ENCODE measurements at regions not wholly inside any gene's neighbourhood (a gene's known extent, or its start where the extent isn't known, plus 50 kb on each side); places are given as distances from the start of the nearest gene placed in this dataset.

DNA sequence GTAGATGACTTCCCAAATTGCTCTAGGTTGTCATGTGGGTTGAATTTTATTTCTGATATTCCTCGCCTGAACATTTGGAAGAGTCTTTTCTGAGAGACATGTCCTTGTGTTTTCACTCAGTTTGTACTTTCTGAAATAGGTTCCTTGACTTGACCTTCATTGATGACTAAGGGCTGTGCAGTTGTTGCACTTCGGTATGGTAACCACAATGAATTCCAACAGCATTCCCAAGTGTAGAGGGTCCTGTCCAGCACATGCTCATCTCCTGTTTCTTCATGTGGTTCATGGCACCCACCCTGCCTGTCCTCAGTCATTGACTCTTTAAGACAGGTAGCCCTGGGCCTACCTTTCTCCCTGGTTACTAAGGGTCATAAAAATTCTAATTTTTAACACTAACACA is 527.8 kb downstream of the MTRR start:
- DNase-seq = no peak

DNA sequence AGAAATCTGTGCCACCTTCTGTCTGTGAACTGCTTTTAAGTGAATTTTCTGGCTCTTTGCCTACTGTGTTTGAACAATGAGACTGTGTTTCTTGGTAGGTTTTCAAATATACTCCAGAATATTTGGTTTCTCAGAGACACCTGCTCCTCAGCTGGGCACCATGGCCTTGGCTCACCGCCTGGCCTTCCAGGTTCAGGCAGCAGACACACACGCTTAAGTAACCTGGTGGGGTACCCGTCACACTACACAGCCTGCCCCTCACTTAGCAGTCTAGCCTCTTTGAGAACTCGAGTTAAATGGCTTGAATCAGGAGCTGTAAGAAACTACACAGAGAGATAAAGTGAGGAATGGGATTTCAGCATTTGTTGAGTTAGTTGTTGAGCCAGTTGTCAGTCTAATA is 530.5 kb downstream of the MTRR start:
- DNase-seq = no peak

DNA sequence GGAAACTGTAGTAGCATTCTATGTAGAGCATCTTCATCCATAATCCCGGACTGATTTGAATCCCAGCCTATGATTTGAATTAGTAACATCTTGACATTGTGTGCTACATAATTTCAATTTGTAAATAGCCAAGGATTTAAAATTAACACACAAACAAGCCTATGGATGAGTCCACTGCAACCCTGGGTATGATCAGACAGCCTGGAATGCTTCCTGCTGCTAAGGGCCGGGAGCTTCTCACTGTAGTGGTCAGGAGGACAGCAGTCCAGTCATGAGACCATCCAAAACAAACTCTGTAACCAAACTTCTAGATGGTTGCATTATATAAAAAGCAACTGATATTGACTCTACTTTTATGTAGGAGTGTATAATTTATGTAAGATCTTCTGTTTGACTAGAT is 539.3 kb downstream of the MTRR start:
- no peak for DNase-seq

DNA sequence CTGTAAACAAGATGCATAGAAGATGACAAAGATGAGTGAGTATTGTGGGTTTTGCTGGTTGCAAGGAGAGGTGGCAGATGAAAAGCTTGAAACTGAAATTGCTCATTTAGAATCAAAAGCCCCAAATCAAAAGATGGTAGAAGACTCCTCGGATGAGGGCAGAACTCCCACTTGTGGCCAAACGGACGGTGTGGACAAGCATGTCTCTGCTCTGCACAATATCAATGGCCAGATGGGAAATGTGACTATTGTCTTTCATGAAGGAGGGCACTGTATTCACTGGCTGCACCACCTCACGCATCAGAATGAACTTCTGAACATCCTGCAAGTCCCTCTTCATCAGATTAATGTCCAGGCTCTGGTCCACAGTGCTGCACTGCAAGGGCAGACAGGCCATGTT is 541.7 kb downstream of the MTRR start:
- no peak for DNase-seq

- no peak for DNase-seq
Observed at GRCh38 chr5:8413975-8414374, 545.0 kb downstream of the MTRR start.

- DNase-seq = no peak
Observed at GRCh38 chr5:8417316-8418048, 548.5 kb downstream of the MTRR start.

DNA sequence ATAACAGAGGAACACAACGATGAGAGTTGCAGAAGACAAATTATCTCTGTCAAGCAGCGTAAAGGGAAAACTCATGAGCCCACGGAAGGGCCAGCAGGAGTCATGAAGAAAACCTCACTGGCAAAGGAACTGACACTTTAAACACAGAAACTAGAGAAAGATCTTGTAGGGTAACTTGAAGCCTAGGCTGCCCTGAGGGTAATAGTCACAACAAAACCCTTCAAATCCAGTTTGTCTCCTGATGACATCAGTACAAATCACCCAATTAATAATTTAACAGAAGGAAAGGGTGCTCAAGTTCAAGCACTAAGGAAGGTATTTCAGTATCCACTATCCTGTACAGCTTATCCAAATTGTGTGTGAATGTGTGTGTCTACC is 549.1 kb downstream of the MTRR start:
- no peak for DNase-seq

DNA sequence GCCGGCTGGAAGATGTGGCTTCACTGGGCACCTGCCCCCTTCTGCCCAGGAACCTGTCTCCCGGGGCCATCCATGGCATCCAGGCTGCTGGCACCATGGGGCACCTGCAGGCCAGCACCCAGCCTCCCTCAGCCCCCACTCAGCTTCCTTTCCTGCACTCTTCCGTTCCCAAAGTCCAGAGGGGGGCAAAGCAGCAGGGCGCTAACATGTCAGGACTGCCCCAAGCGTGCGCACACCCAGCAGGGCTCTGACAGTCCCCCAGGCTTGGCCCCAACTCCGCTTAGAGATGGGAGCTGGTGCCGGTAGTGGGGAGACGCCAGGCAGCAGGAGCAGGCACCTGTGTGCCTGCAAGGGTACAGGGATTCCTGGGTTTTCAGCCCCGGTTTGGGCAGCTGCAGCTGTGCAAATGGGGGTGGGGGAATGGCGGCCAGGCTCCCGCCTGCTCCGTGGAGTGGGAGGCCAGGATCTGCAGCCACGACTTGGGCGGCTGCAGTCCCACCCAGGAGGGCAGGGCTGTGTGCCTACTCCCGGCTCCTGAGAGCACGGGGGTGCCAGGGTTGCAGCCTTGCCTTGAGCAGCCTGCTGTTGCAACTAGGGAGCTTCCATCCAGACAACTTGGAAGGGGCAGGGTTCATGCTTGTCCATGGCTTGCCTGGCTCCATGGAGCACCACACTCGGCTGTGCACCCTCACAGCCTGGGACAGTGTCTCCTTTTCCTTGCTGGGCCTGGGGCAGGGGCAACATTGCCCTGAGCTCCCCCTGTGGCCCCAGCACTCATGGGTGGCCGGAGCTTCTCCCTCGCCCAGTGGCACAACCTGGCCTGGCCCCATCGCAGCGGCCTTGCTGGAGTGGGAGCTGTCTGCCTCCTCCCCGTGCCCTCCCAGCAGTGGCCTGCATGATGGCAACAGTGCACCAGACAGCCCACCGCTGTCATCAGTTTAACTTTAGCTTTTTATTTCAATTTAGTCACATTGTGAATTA is 561.1 kb downstream of the MTRR start:
- DNase-seq = no peak

- DNase-seq = no peak
Observed at GRCh38 chr5:8434501-8434900, 565.6 kb downstream of the MTRR start.

GRCh38 chr5:8436924-8437323 is 568.0 kb downstream of the MTRR start:
- no peak for DNase-seq

DNA sequence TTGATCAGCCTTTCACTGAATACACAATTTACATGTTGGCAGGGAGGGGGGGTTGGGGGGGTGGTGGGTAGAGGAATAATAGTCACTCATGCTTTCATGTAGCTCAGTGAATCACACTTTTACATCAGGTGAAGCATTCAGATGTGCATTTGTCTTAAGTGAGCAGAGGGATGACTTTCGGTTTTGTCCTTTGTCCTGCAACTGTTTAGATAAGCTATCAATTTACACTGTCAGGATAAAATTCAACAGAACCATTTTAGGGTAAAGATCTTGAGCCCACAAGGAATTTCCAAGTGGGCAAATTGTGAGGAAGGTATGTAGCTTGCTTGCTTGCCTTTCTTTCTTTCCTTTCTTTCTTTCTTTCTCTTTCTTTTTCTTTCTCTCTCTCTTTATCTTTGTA is 576.2 kb downstream of the MTRR start:
- DNase-seq = no peak

DNA sequence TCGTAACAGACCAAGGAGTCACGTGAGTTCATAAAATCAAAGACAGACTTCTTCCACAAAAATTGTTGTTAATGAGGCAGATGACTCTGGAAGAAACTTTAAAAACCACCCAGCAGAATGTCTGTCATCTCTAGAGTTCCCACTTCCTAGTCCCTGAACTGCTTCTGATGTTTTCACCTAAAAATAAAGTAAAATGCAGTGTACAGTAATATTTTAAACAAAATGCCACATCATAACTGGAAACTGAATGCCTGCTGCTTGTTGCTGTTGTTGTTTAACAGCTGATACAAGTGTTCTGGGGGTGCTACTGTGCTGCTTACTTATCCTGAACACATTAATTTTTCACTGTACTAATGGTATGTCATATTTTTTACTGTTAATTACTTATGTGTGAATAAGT is 577.2 kb downstream of the MTRR start:
- DNase-seq = no peak

- no peak for DNase-seq
Observed at GRCh38 chr5:8456846-8457186, 587.9 kb downstream of the MTRR start.

DNA sequence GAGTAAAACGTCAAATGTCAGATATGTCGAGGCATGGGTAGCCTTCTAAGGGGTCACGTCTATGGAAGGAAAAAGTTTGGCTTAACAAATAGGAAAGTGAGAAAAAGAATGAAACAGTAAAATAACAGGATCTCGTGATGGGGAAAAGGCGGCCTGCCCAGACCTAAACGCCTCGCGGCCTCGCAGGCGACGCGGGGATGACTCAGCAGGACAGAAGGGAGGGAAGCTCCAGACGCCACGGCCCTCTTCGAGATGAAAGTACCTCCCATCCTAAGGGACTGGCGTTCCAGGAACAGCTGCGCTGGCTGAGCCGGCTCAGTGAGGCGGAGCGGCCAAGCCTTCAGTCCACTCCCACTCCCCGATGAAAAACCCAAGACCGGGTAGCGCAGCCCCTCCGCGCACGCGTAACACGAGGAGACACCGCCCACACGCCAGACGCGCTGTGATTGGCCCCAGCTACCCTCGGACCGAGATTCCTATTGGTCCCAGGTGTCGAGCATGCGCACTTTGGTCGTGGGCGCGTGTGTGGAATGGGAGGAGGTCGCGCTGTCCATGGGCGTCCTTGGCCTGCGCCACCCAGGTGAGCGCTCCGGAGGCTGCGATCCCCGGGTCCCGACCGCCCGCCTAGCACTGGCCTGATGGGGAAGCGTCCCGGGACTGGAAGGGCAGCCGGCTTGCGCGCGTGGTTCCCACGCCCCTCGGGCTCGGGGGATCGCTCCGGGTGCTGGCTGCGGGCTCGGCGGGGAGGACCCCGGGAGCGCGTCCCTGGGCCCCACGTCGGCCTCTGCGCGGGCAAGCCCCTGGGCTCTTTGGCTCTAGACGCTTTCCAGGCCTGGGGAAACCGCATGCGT is 588.5 kb downstream of the MTRR start:
- DNase-seq = peak; percentile 95

DNA sequence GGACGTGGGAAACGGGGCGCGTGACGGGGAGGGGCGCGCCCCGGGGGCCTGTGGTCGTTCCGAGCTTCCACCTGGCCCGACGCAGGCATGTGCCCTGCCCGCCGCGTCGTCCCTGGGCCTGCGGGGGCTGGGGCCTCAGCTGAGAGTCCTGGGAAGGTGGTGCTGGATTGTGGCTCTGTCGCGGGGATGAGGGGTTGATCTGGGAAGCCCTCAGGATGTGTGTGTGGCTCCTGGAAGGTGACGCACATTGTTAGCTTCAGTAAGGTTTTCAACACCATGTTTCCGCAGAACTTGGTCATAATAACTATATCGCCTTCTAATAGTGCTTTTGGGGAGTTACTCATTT is 589.1 kb downstream of the MTRR start:
- no peak for DNase-seq

DNA sequence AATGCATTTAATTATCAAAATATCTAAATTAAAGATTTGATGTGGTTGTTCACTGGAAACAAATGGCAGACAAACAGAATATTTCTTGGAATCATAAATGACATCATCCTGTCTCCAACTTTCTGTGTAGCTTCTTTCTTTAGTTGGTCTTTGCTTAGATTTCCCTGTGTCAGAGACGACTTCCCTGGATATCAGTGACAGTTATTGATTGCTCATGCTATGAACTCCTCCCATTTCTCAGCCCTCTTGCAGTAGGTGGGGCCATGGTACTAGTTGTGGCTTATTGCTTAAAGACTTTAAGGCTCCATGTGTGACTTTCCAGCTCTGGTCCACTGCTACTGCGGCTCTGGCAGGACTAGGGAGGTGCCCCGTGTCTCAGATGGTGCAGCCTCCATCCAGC is 592.6 kb downstream of the MTRR start:
- DNase-seq = no peak

DNA sequence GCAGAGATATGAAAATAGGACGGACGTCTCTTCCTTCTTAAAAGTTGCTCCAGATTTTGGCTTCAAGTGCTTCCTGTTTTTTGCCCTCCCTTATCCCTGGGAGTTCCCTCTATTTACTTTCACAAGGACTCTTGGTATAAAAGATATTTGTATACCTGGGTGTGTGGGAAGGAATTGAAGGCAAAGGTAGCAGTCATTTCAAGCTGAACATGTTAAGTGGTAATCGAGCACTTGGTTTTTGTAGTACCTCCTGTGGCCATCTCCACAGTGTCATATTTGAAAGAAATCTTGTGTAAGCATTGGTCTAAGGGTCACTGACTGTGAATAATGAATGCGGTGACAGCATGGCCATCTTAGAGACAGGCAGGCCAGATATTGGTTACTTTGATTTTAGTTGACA is 593.6 kb downstream of the MTRR start:
- DNase-seq = peak; percentile 24

GRCh38 chr5:8470489-8470888 is 601.5 kb downstream of the MTRR start:
- no peak for DNase-seq

GRCh38 chr5:8471581-8471980 is 602.6 kb downstream of the MTRR start:
- no peak for DNase-seq

DNA sequence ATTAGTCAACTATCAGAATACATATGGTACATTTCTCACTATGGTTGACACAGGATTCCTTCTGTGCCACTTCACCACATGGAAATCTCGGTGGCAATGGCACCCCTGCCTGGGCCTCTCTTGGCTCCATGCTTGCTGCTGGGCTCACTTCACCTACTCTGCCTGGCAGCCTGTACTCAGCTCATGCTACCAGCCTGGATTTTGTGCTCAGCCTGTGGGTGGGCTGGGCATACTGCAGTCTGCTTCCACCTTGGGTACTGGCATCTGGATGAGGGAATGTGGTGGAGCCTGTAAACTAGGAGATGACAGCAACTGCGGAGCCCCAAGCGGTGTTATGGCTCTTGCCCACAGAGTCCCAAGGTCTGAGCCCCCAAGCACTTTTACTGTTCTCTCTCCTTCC is 604.1 kb downstream of the MTRR start:
- no peak for DNase-seq

DNA sequence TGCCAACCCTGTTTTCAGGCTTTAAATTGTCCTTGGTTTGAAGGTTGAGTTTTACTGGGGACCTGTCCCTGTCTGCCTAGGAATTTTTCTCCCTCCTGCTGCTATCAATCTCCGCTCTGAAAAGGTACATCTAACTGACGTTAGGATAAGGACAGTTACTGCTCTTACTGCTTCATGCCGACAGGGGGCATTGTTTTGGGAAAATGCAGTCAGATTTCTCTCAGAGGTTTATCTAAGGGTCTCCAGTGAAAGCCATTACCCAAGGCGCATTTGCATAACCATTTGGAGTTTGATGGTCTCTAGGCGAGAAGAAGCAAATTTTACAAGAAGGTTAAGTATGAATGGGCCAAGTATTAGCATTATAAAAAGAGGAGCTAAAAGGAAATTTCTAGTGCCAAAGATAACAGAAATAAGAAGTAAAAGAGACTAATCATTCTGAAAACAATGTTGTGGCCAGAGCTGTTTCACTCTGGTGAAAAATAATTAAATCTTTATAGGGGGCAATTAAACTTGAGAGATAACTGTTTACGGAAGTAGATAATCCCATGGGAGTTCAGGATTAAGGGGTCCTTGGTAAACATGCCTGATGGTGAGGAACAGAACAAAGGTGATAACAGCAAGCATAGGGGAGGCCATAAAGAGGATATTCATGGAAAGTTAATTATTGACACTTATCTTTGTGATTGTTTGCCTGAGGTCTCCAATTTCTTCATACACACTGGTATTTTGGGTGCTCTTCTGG is 605.0 kb downstream of the MTRR start:
- DNase-seq = no peak

- no peak for DNase-seq
Observed at GRCh38 chr5:8474569-8474930, 605.6 kb downstream of the MTRR start.

- DNase-seq = no peak
Observed at GRCh38 chr5:8478326-8478725, 609.4 kb downstream of the MTRR start.

All from NCI-H510A (cell line).